H1 (cell line): ENCODE measurements at regions not wholly inside any gene's neighbourhood (a gene's known extent, or its start where the extent isn't known, plus 50 kb on each side); places are given as distances from the start of the nearest gene placed in this dataset.

ENCODE experiments used
- CTCF ChIA-PET: fragments of 300-600 bp; sonication (Branson Sonifier 250); formaldehyde crosslinking; loops from one replicate; lab custom pipeline; 2021; ENCODE audit not compliant: partially characterized antibody; lab: Charles Lee
- POLR2A ChIA-PET: fragments of 300-600 bp; sonication (Branson Sonifier 250); formaldehyde crosslinking; loops from one replicate; lab custom pipeline; 2021; ENCODE audit warnings: inconsistent platforms; ENCODE audit not compliant: partially characterized antibody; lab: Charles Lee
- DNase-seq, 2 experiments: peaks; one replicate each; pipeline versions ENCODE4 v3.0.0 to v3.0.0-alpha.2; 2010 to 2022; ENCODE audit warnings: low spot score in 2 of 2, low read depth in 1 of 2, mixed read lengths in 1 of 2
- FAIRE-seq: peaks from 2 replicates; lab custom pipeline; 2011; peaks lifted over from hg19 to GRCh38; lab: Jason Lieb, UNC
- H2AFZ ChIP-seq: 2 replicates; pipeline ENCODE4 v1.8.1; 2012; ENCODE audit warnings: low read length, inconsistent platforms
- H2AK5ac ChIP-seq: 2 replicates; pipeline ENCODE4 v1.6.1; 2013; ENCODE audit warnings: low read depth, low read length
- H2BK120ac ChIP-seq: replicated peaks from 2 replicates; pipeline ENCODE3; 2013; ENCODE audit warnings: low read depth, low read length, inconsistent platforms
- H2BK12ac ChIP-seq: 2 replicates; pipeline ENCODE4 v1.6.1; 2013; ENCODE audit warnings: low read depth, low read length
- H2BK15ac ChIP-seq: 2 replicates; pipeline ENCODE4 v1.6.1; 2013; ENCODE audit warnings: low read length
- H2BK20ac ChIP-seq: 2 replicates; pipeline ENCODE4 v1.6.1; 2013; ENCODE audit warnings: low read length
- H2BK5ac ChIP-seq: 2 replicates; pipeline ENCODE4 v1.6.1; 2013; ENCODE audit warnings: low read depth, low read length
- H3K14ac ChIP-seq: 2 replicates; pipeline ENCODE4 v1.6.1; 2013; ENCODE audit warnings: inconsistent platforms; ENCODE audit not compliant: insufficient read length
- H3K18ac ChIP-seq: 2 replicates; pipeline ENCODE4 v1.6.1; 2013; ENCODE audit warnings: low read length; ENCODE audit errors: extremely low read depth
- H3K23ac ChIP-seq: 2 replicates; pipeline ENCODE4 v1.6.1; 2013; ENCODE audit warnings: inconsistent platforms; ENCODE audit not compliant: insufficient read length
- H3K23me2 ChIP-seq: 2 replicates; pipeline ENCODE4 v1.6.1; 2013; ENCODE audit warnings: low read depth, low read length
- H3K27ac ChIP-seq: 2 replicates; pipeline ENCODE4 v1.6.1; 2011; ENCODE audit warnings: low read depth, low read length, inconsistent platforms
- H3K27me3 ChIP-seq, 4 experiments: replicated peaks in 1 of 4; 1 replicate in 1 of 4; 2 replicates in 3 of 4; pipeline versions ENCODE4 v1.6.1 to v1.8.1; 2011 to 2013; ENCODE audit warnings: low read length in 3 of 4, mild to moderate bottlenecking in 3 of 4, inconsistent platforms in 2 of 4, mixed read lengths in 2 of 4, moderate library complexity in 1 of 4; ENCODE audit not compliant: control insufficient read depth in 3 of 4, insufficient read depth in 3 of 4; ENCODE audit errors: extremely low read depth in 1 of 4
- H3K36me3 ChIP-seq, 4 experiments: 2 replicates each; pipeline versions ENCODE4 v1.6.1 to v1.8.1; 2011 to 2013; ENCODE audit warnings: mild to moderate bottlenecking in 4 of 4, low read length in 3 of 4, moderate library complexity in 2 of 4, control low read depth in 1 of 4, inconsistent platforms in 1 of 4; ENCODE audit not compliant: insufficient read depth in 4 of 4, control insufficient read depth in 2 of 4
- H3K4ac ChIP-seq: replicated peaks from 2 replicates; pipeline ENCODE3; 2013; ENCODE audit warnings: low read length, low read depth, mixed read lengths, inconsistent platforms; ENCODE audit not compliant: insufficient read length
- H3K4me1 ChIP-seq, 4 experiments: replicated peaks in 1 of 4; 1 replicate in 1 of 4; 2 replicates in 3 of 4; pipeline versions ENCODE4 v1.6.1 to v1.8.1; 2011 to 2013; ENCODE audit warnings: low read length in 3 of 4, inconsistent platforms in 2 of 4, mixed read lengths in 1 of 4; ENCODE audit not compliant: insufficient read depth in 4 of 4, control insufficient read depth in 3 of 4
- H3K4me2 ChIP-seq, 2 experiments: 2 replicates each; pipeline versions ENCODE4 v1.6.1 to v1.8.1; 2011 to 2013; ENCODE audit warnings: low read depth in 2 of 2, low read length in 2 of 2, control low read depth in 1 of 2, inconsistent platforms in 1 of 2, mild to moderate bottlenecking in 1 of 2; ENCODE audit not compliant: insufficient read depth in 1 of 2
- H3K4me3 ChIP-seq, 4 experiments: fragments of 200-600, 300-600 bp in 1 of 4; sonication (generic), shearing (Covaris generic), sonication (Bioruptor Twin) in 1 of 4; 2 replicates each; pipeline versions ENCODE4 v1.5.1 to v1.8.1; 2011 to 2016; ENCODE audit warnings: low read length in 4 of 4, low read depth in 3 of 4, control low read depth in 2 of 4, inconsistent platforms in 2 of 4, mild to moderate bottlenecking in 2 of 4, mixed read lengths in 1 of 4, moderate library complexity in 1 of 4; ENCODE audit not compliant: insufficient read depth in 2 of 4; ENCODE audit errors: extremely low read depth in 1 of 4
- H3K56ac ChIP-seq: replicated peaks from 2 replicates; pipeline ENCODE3; 2013; ENCODE audit warnings: low read depth, mild to moderate bottlenecking, mixed read lengths, low read length, inconsistent platforms; ENCODE audit not compliant: insufficient read length
- H3K79me1 ChIP-seq: 2 replicates; pipeline ENCODE4 v1.6.1; 2013; ENCODE audit warnings: low read depth, low read length, control low read depth
- H3K79me2 ChIP-seq, 2 experiments: 2 replicates each; pipeline versions ENCODE4 v1.6.1 to v1.8.1; 2012 to 2013; ENCODE audit warnings: low read length in 2 of 2, mild to moderate bottlenecking in 2 of 2, inconsistent platforms in 1 of 2; ENCODE audit not compliant: insufficient read depth in 2 of 2, control insufficient read depth in 1 of 2
- H3K9ac ChIP-seq, 4 experiments: replicated peaks in 1 of 4; 1 replicate in 1 of 4; 2 replicates in 3 of 4; pipeline versions ENCODE4 v1.6.1 to v1.8.1; 2011 to 2013; ENCODE audit warnings: low read depth in 3 of 4, low read length in 3 of 4, control low read depth in 2 of 4, mild to moderate bottlenecking in 2 of 4, moderate library complexity in 2 of 4, inconsistent platforms in 1 of 4; ENCODE audit errors: extremely low read depth in 1 of 4
- H3K9me3 ChIP-seq, 2 experiments: 2 replicates each; pipeline versions ENCODE4 v1.6.1 to v1.8.1; 2012 to 2013; ENCODE audit warnings: mild to moderate bottlenecking in 2 of 2, moderate library complexity in 2 of 2, control low read depth in 1 of 2, inconsistent platforms in 1 of 2, low read depth in 1 of 2, low read length in 1 of 2, mixed read lengths in 1 of 2; ENCODE audit not compliant: insufficient read depth in 2 of 2
- H4K20me1 ChIP-seq, 2 experiments: replicated peaks in 1 of 2; 2 replicates each; pipeline versions ENCODE3 to v1.8.1; 2011 to 2013; ENCODE audit warnings: inconsistent platforms in 2 of 2, low read length in 2 of 2, mild to moderate bottlenecking in 1 of 2; ENCODE audit not compliant: insufficient read depth in 2 of 2, control insufficient read depth in 1 of 2
- H4K5ac ChIP-seq: 2 replicates; pipeline ENCODE4 v1.6.1; 2013; ENCODE audit warnings: low read length, low read depth, mixed read lengths, inconsistent platforms; ENCODE audit not compliant: insufficient read length
- H4K8ac ChIP-seq: 2 replicates; pipeline ENCODE4 v1.8.0; 2013; ENCODE audit warnings: mild to moderate bottlenecking, moderate library complexity, low read length, inconsistent platforms; ENCODE audit not compliant: insufficient read depth; ENCODE audit errors: extremely low read depth
- H4K91ac ChIP-seq: replicated peaks from 2 replicates; pipeline ENCODE3; 2013; ENCODE audit warnings: low read length, mixed read lengths, inconsistent platforms; ENCODE audit not compliant: insufficient read length
- BCL11A ChIP-seq, 2 experiments: IDR thresholded peaks; one replicate each; pipeline ENCODE4 v1.6.1; 2011; ENCODE audit warnings: low read depth in 2 of 2, low read length in 2 of 2, mild to moderate bottlenecking in 2 of 2
- CTCF ChIP-seq, 3 experiments: IDR thresholded peaks; 1 replicate in 2 of 3; 2 replicates in 1 of 3; pipeline versions ENCODE4 v1.5.1 to v1.6.1; 2011; ENCODE audit warnings: low read length in 3 of 3, mild to moderate bottlenecking in 3 of 3, inconsistent platforms in 2 of 3, low read depth in 1 of 3, moderate library complexity in 1 of 3; ENCODE audit not compliant: insufficient read depth in 1 of 3; ENCODE audit errors: control extremely low read depth in 1 of 3
- HDAC2 ChIP-seq, 2 experiments: fragments of 300-600 bp in 1 of 2; sonication (generic) in 1 of 2; IDR thresholded peaks; 2 replicates each; pipeline ENCODE4 v1.6.1; 2011 to 2012; ENCODE audit warnings: low read depth in 2 of 2, low read length in 2 of 2, mild to moderate bottlenecking in 2 of 2, moderate library complexity in 2 of 2, borderline replicate concordance in 1 of 2, inconsistent platforms in 1 of 2
- HDAC6 ChIP-seq: IDR thresholded peaks from one replicate; pipeline ENCODE4 v1.7.1; 2012; ENCODE audit warnings: low read depth, mild to moderate bottlenecking, inconsistent platforms, low read length, moderate library complexity
- PHF8 ChIP-seq: fragments of 200-600 bp; sonication (generic); conservative IDR thresholded peaks from 2 replicates; pipeline ENCODE4 v1.7.1; 2012; ENCODE audit warnings: low read depth, mild to moderate bottlenecking, inconsistent platforms, low read length, moderate library complexity
- TEAD4 ChIP-seq: IDR thresholded peaks from 2 replicates; pipeline ENCODE4 v1.6.1; 2012; ENCODE audit warnings: low read depth, low read length, inconsistent platforms, mixed read lengths
- WGBS, 2 experiments: shearing (Covaris generic) in 1 of 2; methylation state at CpG; one replicate each; pipeline versions ENCODE4 v1.1.6 to v1.1.7; 2013 to 2015; ENCODE audit warnings: low lambda C conversion rate in 2 of 2, mixed read lengths in 2 of 2, inconsistent platforms in 1 of 2, low coverage in 1 of 2, missing lambda C conversion rate in 1 of 2; ENCODE audit not compliant: insufficient replicate concordance in 2 of 2, insufficient coverage in 1 of 2, insufficient read length in 1 of 2; ENCODE audit errors: extremely low coverage in 1 of 2, missing lambda C conversion rate in 1 of 2; 5-methylcytosine and 5-hydroxymethylcytosine counted together

GRCh38 chr11:116184763-116185162, 588.0 kb downstream of the BUD13 start:
- H3K4ac ChIP-seq = no peak overlapping the region
- H3K4me2 ChIP-seq = no peak overlapping the region
- H3K56ac ChIP-seq = no peak overlapping the region
- no peak for DNase-seq
- H3K4me3 ChIP-seq = no peak overlapping the region
- H3K23me2 ChIP-seq = no peaks in the 10 kb centered on the region; the same call in 1 of the 2 replicates
- no peak overlapping the region for H2BK20ac ChIP-seq
- no peak overlapping the region for H4K91ac ChIP-seq
- H4K20me1 ChIP-seq = peaks cover 0 to 6% of the 10 kb centered on the region in 2 experiments
- no peak overlapping the region for H2BK12ac ChIP-seq
- ChIA-PET POLR2A (no interaction called here), CTCF (interaction anchor here (0.9 to 4.8 kb wide), 4 partner anchors 12 to 95 kb away, joined by 4 to 47 read pairs (median 6); no protein-coding TSS in a partner anchor)
- no peak for FAIRE-seq
- no peaks in the 10 kb centered on the region for H3K27me3 ChIP-seq
- H3K14ac ChIP-seq = no peak overlapping the region
- H2BK15ac ChIP-seq = no peak overlapping the region
- H2AFZ ChIP-seq = no peak overlapping the region
- 91% methylated on average over 8 of the region's 8 CpGs; no CpG with 5 or more reads in 1 of the 2 experiments for WGBS, 2 experiments
- no peak overlapping the region for H3K9ac ChIP-seq
- no peaks in the 10 kb centered on the region for H3K79me2 ChIP-seq
- no peak overlapping the region for H3K18ac ChIP-seq
- no peak overlapping the region for H4K5ac ChIP-seq
- no peak overlapping the region for H2AK5ac ChIP-seq
- no peak overlapping the region for H3K27ac ChIP-seq
- H3K4me1 ChIP-seq = peaks cover 3 to 9% (median 3%) of the 10 kb centered on the region in 4 experiments; a peak in 3 of 7 replicates
- H3K79me1 ChIP-seq = no peaks in the 10 kb centered on the region
- H3K23ac ChIP-seq = no peak overlapping the region
- H3K36me3 ChIP-seq = no peaks in the 10 kb centered on the region
- H3K9me3 ChIP-seq = no peaks in the 10 kb centered on the region
- H2BK5ac ChIP-seq = no peak overlapping the region
- H2BK120ac ChIP-seq = no peak overlapping the region
- H4K8ac ChIP-seq = no peak overlapping the region
- TF ChIP-seq HDAC6 (no peak), TEAD4 (no peak), BCL11A (IDR thresholded peaks at IDR 0.05; ENCODE audit: low read depth in 2 of 2, low read length in 2 of 2) (no peak), CTCF (IDR thresholded peaks at IDR 0.05; ENCODE audit: control extremely low read depth in 1 of 3, insufficient read depth in 1 of 3, low read depth in 1 of 3, low read length in 3 of 3) (no peak), HDAC2 (IDR thresholded peaks at IDR 0.05; ENCODE audit: borderline replicate concordance in 1 of 2, low read depth in 2 of 2, low read length in 2 of 2) (no peak), PHF8 (no peak)
